GM23338 (cell line): ENCODE measurements at regions not wholly inside any gene's neighbourhood (a gene's known extent, or its start where the extent isn't known, plus 50 kb on each side); places are given as distances from the start of the nearest gene placed in this dataset.

ENCODE experiments used
- ATAC-seq: fragments of 200-7000 bp; cut with Tn5 transposase; 3 replicates; pipeline ENCODE4 v1.9.1; 2020
- DNase-seq: peaks from one replicate; pipeline ENCODE4 v3.0.0-alpha.2; 2015; ENCODE audit warnings: low spot score
- H2AFZ ChIP-seq: fragments of 200-600 bp; sonication (generic); 2 replicates; pipeline ENCODE4 v1.8.0; 2016; ENCODE audit warnings: antibody characterized with exemption, mild to moderate bottlenecking, moderate library complexity
- H3F3A ChIP-seq: fragments of 200-600 bp; sonication (generic); replicated peaks from 2 replicates; pipeline ENCODE4 v1.8.0; 2017; ENCODE audit warnings: antibody characterized with exemption, mixed run types, low read depth
- H3K27ac ChIP-seq: fragments of 200-600 bp; sonication (generic); 2 replicates; pipeline ENCODE4 v1.6.1; 2016; ENCODE audit warnings: low read depth
- H3K27me3 ChIP-seq: fragments of 200-600 bp; sonication (generic); 2 replicates; pipeline ENCODE4 v1.8.0; 2016; ENCODE audit warnings: mild to moderate bottlenecking, mixed run types, moderate library complexity; ENCODE audit not compliant: insufficient read depth
- H3K36me3 ChIP-seq: fragments of 200-600 bp; sonication (generic); 2 replicates; pipeline ENCODE4 v1.8.0; 2016; ENCODE audit warnings: mild to moderate bottlenecking; ENCODE audit not compliant: insufficient read depth
- H3K4me1 ChIP-seq: fragments of 200-600 bp; sonication (generic); 2 replicates; pipeline ENCODE4 v1.8.0; 2016; ENCODE audit warnings: mild to moderate bottlenecking, moderate library complexity; ENCODE audit not compliant: insufficient read depth
- H3K4me2 ChIP-seq: fragments of 200-600 bp; sonication (generic); 2 replicates; pipeline ENCODE4 v1.7.1; 2017; ENCODE audit warnings: mixed run types
- H3K4me3 ChIP-seq: fragments of 200-600 bp; sonication (generic); 2 replicates; pipeline ENCODE4 v1.6.1; 2016; ENCODE audit warnings: mixed run types
- H3K79me2 ChIP-seq: fragments of 200-600 bp; sonication (generic); replicated peaks from 2 replicates; pipeline ENCODE4 v1.8.0; 2017; ENCODE audit warnings: mild to moderate bottlenecking; ENCODE audit not compliant: insufficient read depth
- H3K9me2 ChIP-seq: fragments of 200-600 bp; sonication (generic); 2 replicates; pipeline ENCODE4 v1.8.0; 2017; ENCODE audit not compliant: insufficient read depth
- H4K20me1 ChIP-seq: fragments of 200-600 bp; sonication (generic); replicated peaks from 2 replicates; pipeline ENCODE4 v1.8.0; 2017; ENCODE audit warnings: mild to moderate bottlenecking; ENCODE audit not compliant: insufficient read depth
- H3K27ac Mint-ChIP-seq: 2 replicates; pipeline ENCODE4 v1.8.0; 2020; ENCODE audit warnings: inconsistent platforms, mild to moderate bottlenecking, moderate library complexity, mixed read lengths
- H3K27me3 Mint-ChIP-seq: 3 replicates; pipeline ENCODE4 v1.8.0; 2022; ENCODE audit warnings: low read depth, mild to moderate bottlenecking, moderate library complexity, mixed read lengths, inconsistent platforms; ENCODE audit not compliant: insufficient read depth, poor library complexity
- H3K36me3 Mint-ChIP-seq: 3 replicates; pipeline ENCODE4 v1.8.0; 2021; ENCODE audit warnings: low read depth, mild to moderate bottlenecking, inconsistent platforms, moderate library complexity, mixed read lengths
- H3K4me1 Mint-ChIP-seq: 3 replicates; pipeline ENCODE4 v1.8.0; 2020; ENCODE audit warnings: mild to moderate bottlenecking, inconsistent platforms, mixed read lengths
- H3K4me3 Mint-ChIP-seq: 3 replicates; pipeline ENCODE4 v1.8.0; 2021; ENCODE audit warnings: moderate library complexity, mild to moderate bottlenecking, inconsistent platforms, mixed read lengths
- H3K9me3 Mint-ChIP-seq: 3 replicates; pipeline ENCODE4 v1.8.0; 2020; ENCODE audit warnings: moderate library complexity, mild to moderate bottlenecking, inconsistent platforms, mixed read lengths
- CREB1 ChIP-seq: fragments of 250-450 bp; sonication (Bioruptor Pico); IDR thresholded peaks from 2 replicates; pipeline ENCODE4 v1.5.0; 2020; ENCODE audit warnings: low read depth, mild to moderate bottlenecking, moderate library complexity
- CTCF ChIP-seq, 2 experiments: fragments of 200-600 bp in 1 of 2; sonication (generic) in 1 of 2; conservative IDR thresholded peaks; 2 replicates each; pipeline versions ENCODE4 v1.5.1 to v1.6.1; 2016 to 2017; ENCODE audit warnings: antibody characterized with exemption in 2 of 2, low read depth in 2 of 2, mild to moderate bottlenecking in 2 of 2, moderate library complexity in 1 of 2
- EZH2 ChIP-seq: fragments of 200-600 bp; sonication (generic); IDR thresholded peaks from one replicate; pipeline ENCODE4 v1.8.0; 2017; ENCODE audit warnings: antibody characterized with exemption, mild to moderate bottlenecking, low read depth; ENCODE audit not compliant: unreplicated experiment
- EZH2phosphoT487 ChIP-seq: fragments of 200-600 bp; sonication (generic); IDR thresholded peaks from one replicate; pipeline ENCODE4 v1.8.1; 2018; ENCODE audit warnings: antibody characterized with exemption; ENCODE audit not compliant: unreplicated experiment
- JUNB ChIP-seq: IDR thresholded peaks from one replicate; pipeline ENCODE4 v1.6.1; 2016; ENCODE audit warnings: antibody characterized with exemption; ENCODE audit not compliant: unreplicated experiment
- NANOG ChIP-seq: IDR thresholded peaks from 2 replicates; pipeline ENCODE4 v1.6.1; 2016; ENCODE audit warnings: antibody characterized with exemption, borderline replicate concordance
- REST ChIP-seq: IDR thresholded peaks from one replicate; pipeline ENCODE4 v1.6.1; 2018; ENCODE audit warnings: antibody characterized with exemption; ENCODE audit not compliant: unreplicated experiment
- ZNF114 ChIP-seq: fragments of 250-450 bp; sonication (Bioruptor Pico); IDR thresholded peaks from 2 replicates; pipeline ENCODE4 v1.5.0; 2020; ENCODE audit warnings: mild to moderate bottlenecking, moderate library complexity
- ZNF331 ChIP-seq: fragments of 250-450 bp; sonication (Bioruptor Pico); IDR thresholded peaks from 2 replicates; pipeline ENCODE4 v1.5.0; 2020; ENCODE audit warnings: low read depth, mild to moderate bottlenecking, moderate library complexity
- ZNF462 ChIP-seq: fragments of 250-450 bp; sonication (Bioruptor Pico); IDR thresholded peaks from 2 replicates; pipeline ENCODE4 v1.5.0; 2020; ENCODE audit warnings: mild to moderate bottlenecking, moderate library complexity

GRCh38 chr12:13613297-13613696 is 368.1 kb downstream of the GRIN2B start (continued):
- no peak for TF ChIP-seq CTCF (conservative IDR thresholded peaks at IDR 0.05; ENCODE audit: low read depth in 2 of 2)

- ATAC-seq, result no peak
- H3K4me3 Mint-ChIP-seq, result no peak overlapping the region
- Histone ChIP-seq H3K4me2 (no peak overlapping the region), H3K9me2 (no peaks in the 10 kb centered on the region; the same call in 1 of the 2 replicates), H3K4me3 (no peak overlapping the region), H3K36me3 (no peaks in the 10 kb centered on the region), H3K4me1 (no peaks in the 10 kb centered on the region), H4K20me1 (no peaks in the 10 kb centered on the region), H3F3A (no peaks in the 10 kb centered on the region), H3K79me2 (no peaks in the 10 kb centered on the region), H3K27me3 (no peaks in the 10 kb centered on the region), H3K27ac (no peak overlapping the region), H2AFZ (no peak overlapping the region)
- H3K4me1 Mint-ChIP-seq, result peaks cover 5% of the 10 kb centered on the region
- H3K9me3 Mint-ChIP-seq, result no peaks in the 10 kb centered on the region
- H3K27ac Mint-ChIP-seq, result no peak overlapping the region
- no peaks in the 10 kb centered on the region; the same call in 1 of the 3 replicates for H3K36me3 Mint-ChIP-seq
- DNase-seq, result no peak
- H3K27me3 Mint-ChIP-seq, result no peaks in the 10 kb centered on the region
- TF ChIP-seq CREB1 (no peak), NANOG (no peak), REST (no peak), ZNF462 (CRISPR knock-in tag) (no peak), ZNF331 (no peak), EZH2 (no peak), EZH2phosphoT487 (no peak), CTCF (conservative IDR thresholded peaks at IDR 0.05; ENCODE audit: low read depth in 2 of 2) (no peak), ZNF114 (no peak), JUNB (no peak)
Measured at GRCh38 chr12:13609894-13610679, 371.3 kb downstream of the GRIN2B start.
